HG03135 (cell line): ENCODE measurements at regions not wholly inside any gene's neighbourhood (a gene's known extent, or its start where the extent isn't known, plus 50 kb on each side); places are given as distances from the start of the nearest gene placed in this dataset.

Experiments used
- ATAC-seq: cut with Tn5 transposase; IDR thresholded peaks from one replicate; pipeline ENCODE4 v1.9.1; 2021; ENCODE audit warnings: mild to moderate bottlenecking, moderate library complexity; ENCODE audit not compliant: unreplicated experiment

DNA sequence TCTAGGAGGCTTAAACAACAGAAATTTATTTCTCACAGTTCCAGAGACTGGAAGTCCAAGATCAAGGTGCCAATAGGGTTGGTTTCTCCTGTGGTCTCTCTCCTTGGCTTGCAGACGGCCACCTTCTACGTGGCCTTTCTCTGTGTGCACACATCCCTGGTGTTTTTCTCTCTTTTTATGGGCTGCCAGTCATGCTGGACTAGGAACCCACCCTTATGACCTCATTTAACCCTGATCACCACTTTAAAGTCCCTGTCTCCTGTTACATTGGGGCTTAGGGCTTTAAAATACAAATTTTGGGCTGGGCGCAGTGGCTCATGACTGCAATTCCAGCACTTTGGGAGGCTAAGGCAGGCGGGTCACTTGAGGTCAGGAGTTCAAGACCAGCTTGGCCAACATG is 157.1 kb downstream of the TLE1 start:
- no peak for ATAC-seq

DNA sequence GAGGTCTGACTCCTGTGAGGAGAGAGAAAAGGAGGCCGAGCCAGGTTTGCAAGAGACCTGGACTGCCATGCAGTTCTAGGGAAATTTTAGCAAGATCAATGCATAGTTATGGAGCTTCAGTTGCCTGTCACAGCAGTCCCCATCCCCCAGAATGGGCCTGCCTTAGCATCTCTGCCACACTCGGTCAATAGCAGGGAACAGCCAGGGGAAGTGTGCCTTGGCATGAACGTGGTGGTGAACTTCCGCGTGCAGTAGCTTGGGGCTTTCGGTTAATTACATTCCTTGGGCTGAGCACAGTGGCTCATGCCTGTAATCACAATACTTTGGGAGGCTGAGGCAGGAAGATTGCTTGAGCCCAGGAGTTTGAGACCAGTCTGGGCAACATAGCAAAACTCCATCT is 157.8 kb downstream of the TLE1 start:
- no peak for ATAC-seq

DNA sequence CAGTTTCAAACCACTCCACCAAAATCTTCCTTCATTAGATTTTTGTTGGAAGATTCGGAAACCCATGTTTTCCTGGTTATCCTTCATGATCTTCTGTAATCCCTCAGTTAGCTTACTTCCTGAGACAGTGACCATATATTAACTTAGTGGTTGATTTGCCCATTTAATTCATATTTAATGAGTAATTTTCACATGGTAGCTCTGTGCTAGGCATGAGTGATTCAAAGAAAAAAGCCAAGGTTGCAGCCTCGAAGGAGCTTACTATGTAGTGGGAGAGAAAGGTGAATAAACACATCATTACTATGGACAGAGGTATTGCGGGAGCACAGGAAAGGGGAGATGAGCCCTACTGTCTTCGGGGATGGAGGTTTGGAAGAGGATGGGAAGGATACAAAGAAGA is 158.5 kb downstream of the TLE1 start:
- ATAC-seq = no peak

DNA sequence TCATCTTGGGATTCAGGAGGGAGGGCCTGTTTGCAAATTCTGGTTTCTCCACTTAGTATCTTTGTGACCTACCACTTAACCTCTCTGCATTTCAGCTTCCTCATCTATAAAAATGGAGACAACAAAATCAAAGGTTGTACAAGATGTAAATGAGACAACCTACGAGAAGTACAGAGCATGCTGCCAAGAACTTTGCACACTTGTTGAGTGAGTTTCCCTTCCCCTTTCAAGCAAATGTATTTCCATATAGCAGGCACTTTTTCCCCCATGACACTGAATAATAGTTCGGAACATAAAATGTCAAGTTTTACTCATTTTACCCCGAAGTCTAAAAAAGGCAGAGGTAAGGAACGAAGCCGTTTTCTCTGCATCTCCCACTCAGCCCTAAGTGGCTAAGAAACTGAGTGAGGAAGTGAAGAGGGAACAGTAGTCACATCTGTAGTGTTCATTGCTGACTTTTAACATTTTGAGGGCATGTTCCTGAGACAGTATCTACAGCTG is 159.0 kb downstream of the TLE1 start:
- no peak for ATAC-seq

DNA sequence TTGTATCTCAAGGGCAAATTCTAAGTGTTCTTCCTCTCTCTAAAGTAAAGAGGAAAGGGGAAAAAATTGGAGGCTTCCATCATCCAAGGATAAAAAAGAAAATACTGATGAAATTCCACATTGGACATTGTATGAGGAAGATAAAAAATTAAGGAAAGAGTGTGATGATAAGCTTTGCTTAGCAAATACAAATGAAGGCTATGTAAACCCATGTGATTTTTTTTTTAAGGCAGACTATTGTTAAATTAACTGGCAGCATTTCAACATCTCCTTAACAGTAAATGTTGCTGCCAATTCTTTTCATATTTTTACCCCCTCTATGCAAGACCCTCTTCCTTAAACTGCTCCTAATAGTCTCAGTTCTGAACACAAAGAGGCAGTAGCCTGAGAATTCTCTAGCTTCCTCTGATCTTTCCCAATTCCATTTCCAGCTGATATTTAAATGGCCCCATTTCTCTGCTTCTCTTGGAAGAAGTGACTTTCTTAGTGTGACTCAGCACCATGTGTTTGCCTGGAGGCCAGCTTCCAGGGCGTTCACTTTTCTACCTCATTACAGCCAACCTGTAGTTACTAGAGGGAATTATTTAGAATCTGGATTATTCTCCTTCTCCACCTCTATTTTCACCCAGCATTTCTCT is 159.7 kb downstream of the TLE1 start:
- ATAC-seq = no peak

DNA sequence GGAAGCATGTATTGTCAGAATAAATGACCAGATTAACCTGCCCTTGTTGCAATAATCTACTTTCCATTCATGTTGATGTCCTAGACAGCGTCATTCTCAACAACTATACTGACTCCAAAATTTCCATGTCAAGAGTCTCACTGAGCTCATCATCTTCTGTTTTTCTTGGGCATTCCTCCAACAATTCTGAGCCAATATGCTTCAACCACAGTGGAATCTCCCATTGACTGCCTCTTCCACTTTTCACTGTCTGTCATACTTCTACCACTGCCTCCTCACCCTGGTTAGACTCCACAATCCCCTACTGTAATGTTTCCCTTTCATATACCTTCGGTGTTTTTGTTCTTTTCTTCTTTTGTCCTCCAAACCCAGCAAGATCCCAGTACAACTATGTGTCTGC is 162.8 kb downstream of the TLE1 start:
- no peak for ATAC-seq

DNA sequence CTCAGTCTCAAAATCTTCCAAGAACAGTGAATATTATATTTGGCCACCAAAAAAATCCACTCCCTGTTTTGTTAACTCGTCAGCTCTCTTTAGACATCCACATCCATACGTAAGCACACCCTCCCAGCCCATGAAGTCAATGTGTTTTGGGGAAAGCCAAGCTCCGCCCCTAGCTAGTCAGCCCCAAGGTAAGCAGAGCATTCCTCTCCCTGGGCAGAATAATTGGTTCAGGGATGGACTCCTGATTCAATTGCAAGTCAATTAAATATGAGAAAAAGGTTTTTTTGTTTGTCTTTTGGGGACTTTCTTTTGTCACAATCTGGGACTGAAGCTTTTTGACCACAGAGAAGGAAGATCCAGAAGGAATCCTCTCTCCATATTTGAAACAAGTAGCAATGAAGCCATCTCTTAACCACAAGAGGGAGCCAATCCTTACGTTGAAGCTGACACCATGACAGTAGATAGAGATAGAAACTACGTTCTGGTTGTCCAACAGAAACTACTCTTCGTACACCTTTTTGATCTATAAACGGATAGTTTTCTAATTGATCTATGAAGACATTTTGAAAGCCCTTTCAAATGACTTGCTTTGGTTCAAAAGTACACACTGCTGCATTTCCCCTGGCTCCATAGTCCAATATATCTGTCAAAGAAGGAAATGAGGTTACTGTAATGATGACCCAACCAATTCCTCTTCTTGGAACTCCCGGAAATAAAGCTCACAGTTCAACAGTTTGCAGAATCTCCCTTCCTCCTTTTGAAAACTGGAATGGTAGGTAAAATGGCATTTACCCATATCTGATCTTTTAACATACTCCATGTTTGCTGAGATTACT is 166.4 kb downstream of the TLE1 start:
- ATAC-seq = no peak

DNA sequence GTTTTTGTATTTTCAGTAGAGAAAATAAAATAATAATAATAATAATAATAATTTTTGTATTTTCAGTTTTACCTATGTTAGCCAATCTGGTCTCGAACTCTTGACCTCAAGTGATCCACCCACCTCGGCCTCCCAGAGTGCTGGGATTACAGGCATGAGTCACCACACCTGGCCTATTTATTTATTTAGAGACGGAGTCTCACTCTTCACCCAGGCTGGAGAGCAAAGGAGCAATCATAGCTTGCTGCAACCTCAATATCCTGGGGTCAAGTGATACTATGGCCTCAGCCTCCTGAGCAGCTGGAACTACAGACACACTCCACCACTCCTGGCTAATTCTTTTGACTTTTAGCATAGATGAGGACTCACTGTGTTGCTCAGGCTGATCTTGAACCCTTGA is 167.5 kb downstream of the TLE1 start:
- no peak for ATAC-seq

DNA sequence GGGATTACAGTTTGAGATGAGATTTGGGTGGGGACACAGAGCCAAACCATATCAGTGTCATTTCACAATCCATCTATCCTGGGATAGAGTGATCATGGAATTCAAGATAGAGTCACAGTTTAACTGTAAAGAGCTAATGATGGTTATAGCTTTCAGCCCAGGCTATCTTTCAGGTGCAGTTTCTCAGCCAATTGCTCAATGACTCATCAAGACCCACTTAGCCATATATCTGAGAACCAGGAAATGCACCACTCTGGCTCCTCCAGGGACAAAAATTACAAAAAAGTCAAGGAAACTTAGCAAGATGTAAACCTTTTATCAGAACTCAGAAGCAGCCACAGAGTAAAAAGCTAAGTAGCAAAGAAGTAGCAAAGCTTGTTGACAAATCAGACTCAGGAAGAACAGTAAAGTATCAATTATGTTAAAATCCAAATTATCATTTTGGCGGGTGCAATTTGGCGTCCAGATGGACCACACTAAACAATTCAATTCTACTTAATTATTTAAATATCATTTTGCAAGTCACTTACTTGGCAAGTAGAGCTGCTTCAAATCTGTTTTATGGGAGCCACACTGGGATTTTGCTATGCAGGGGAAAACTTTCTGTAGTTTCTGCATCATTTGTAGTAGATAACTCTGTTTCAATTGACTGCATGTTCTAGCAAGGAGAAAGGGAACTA is 169.4 kb downstream of the TLE1 start:
- ATAC-seq = no peak

DNA sequence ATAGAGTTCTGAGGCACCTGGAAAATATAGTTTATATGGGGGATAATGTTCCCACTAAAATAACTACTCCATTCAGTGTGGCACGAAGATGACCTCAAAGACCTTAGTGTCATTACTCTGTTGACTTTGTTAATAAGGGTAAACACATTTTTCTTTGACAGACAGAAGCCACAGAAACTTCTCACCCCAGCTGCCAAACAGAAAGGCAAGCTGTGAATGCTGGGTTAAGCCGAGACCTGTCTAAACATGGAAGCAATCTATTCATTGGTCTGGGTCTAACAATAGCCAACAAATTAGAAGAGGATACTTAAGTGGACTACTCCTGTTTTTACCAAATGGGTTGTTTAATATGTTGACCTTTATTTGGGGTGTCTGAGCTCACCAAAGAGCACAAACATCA is 171.4 kb downstream of the TLE1 start:
- no peak for ATAC-seq

DNA sequence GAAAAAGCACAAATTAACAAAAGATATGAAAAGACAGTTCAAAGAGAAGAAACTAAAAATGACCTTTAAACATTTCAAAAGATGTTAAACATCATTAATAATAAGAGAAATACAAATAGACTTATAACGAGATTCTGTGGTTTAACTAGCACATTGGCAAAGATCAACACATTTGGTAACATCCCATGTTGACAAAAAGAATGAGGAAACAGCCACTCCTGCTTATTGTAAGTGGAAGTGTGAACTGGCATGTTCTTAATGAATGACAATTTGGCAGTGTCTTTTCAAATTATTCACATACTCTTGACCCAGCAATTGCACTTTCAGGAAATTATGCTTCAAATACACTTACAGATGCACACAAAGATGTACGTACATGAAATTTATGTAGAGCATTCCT is 176.3 kb downstream of the TLE1 start:
- no peak for ATAC-seq

DNA sequence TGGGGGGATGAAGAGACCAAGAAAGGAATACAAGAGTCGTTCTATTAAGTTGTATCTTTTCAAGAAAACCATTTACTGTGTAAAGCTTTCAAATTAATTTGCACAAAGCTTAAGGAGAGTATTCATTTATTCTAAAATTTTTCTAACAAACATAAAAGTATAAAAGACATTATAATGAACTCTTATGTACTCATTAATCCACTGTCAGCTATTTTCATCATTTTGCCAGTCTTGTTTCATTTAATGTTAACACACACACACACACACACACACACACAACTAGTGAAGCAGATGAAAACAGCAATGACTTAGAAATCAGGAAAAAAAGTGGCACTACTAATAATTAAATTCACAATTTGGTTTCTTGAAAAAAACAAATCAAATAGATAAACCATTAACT is 176.7 kb downstream of the TLE1 start:
- no peak for ATAC-seq

DNA sequence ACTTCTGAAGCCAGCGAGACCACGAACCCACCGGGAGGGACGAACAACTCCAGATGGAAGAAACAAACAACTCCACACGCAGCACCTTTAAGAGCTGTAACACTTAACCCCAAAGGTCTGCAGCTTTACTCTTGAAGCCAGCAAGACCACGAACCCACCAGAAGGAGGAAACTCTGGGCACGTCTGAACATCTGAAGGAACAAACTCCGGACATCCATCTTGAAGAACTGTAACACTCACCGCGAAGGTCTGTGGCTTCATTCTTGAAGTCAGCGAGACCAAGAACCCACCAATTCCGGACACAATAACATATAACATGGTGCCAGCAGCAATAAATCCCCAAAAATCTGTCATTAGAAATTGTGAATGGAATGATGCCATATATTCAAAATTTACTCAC is 180.9 kb downstream of the TLE1 start:
- no peak for ATAC-seq

DNA sequence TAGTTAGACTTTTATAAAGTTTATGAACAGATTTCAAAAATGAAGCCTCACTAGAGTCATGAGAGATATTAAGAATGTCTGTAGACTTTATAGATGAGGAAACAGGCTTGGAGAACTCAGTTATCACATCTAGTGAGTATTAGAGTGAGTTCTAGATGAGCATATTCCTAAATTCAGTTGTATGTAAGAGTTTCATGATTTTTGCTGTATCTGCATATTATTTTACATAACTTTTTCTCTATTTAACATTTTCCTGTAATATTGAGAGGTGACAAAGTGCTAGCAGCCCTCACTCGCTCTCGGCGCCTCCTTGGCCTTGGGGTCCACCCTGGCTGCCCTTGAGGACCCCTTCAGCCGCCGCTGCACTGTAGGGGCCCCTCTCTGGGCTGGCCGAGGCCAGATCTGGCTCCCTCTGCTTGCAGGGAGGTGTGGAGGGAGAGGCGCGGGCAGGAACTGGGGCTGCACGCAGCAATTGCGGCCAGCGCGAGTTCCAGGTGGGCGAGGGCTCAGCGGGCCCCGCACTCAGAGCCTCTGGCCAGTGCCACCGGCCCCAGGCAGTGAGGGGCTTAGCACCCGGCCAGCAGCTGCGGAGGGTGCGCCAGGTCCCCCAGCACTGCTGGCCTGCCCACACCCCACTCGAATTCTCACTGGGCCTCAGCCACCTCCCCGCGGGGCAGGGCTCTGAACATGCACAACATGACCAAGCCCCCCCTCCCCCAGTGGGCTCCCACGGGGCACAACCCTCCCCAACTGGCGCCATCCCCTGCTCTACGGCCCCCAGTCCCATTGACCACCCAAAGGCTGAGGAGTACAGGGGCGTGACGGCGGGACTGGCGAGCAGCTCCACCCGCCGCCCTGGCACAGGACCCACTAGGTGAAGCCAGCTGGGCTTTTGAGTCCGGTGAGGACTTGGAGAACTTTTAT is 182.1 kb downstream of the TLE1 start:
- ATAC-seq = no peak

DNA sequence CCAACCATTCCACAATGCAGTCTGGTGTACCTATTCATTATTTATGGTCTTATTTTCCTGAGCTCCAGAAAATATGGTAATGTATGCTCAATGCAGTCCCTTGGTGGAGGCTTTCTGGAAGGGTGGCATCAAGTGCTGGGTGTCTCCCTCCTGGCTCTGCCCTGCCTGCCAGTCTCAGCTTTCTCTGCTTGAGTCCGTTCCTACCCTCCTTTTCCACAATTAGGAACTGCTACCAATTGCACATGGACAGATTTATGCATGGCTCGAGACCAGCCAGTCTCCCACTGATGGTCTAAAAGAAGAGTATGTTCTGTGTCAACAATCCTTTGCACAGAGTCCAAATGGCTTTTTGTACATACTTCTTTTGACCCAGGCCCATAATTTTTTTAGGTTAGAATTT is 189.8 kb downstream of the TLE1 start:
- no peak for ATAC-seq

DNA sequence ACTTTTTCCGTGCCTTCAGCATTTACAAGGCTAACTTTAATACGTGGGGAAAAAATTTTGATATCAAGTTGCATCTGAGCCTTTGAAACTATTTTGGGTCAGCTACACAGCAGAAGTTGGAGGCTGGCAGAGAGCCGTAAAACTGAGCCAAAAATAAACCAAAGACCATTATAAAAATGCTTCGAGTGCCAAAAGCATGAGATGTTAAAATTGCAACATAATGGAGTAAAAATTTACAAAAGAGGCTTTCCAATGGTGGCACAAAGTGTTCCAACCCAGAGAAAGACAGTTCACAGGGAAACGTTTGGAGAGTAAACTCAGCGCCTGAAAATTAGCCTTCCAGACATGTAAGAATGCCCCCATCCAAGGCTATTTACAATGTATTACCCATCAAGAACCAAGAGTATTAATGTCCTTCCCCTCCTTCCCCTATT is 190.3 kb downstream of the TLE1 start:
- ATAC-seq = no peak

DNA sequence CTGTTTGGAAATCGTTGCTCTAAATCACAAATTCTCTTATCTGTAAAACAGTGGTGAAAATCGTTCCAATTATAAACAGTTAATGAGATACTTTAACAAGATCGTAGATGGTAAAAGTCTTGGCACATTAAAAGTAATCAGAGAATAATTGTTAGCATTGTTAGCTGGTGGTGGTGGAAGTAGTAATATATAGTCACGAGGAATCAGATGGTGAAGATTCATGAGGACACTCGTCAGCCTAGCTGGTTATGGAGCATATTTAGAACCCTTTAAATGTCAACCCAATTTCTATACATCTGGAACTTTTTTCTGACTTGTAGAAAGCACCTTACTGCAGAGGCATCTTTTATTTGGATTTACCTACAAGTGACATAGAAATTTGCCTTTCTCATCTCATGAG is 190.8 kb downstream of the TLE1 start:
- no peak for ATAC-seq

DNA sequence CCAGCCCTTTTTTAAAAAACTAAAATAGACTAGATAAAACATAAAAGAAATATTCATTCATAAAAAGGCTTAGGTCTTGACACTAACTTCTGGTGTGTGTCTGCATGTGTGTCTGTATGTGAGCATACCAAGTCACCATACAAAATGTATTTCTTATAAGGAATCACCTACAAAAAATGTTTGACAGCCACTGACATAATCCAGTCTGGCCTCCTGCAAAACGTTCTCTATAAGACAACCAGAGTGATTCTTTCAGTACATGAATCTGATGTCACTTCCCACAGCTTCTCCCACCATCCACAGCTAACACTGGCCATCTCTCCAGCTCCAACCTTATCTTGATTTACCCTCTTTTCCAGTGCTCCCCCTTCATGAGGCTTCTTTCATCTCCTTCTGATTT is 192.3 kb downstream of the TLE1 start:
- no peak for ATAC-seq

DNA sequence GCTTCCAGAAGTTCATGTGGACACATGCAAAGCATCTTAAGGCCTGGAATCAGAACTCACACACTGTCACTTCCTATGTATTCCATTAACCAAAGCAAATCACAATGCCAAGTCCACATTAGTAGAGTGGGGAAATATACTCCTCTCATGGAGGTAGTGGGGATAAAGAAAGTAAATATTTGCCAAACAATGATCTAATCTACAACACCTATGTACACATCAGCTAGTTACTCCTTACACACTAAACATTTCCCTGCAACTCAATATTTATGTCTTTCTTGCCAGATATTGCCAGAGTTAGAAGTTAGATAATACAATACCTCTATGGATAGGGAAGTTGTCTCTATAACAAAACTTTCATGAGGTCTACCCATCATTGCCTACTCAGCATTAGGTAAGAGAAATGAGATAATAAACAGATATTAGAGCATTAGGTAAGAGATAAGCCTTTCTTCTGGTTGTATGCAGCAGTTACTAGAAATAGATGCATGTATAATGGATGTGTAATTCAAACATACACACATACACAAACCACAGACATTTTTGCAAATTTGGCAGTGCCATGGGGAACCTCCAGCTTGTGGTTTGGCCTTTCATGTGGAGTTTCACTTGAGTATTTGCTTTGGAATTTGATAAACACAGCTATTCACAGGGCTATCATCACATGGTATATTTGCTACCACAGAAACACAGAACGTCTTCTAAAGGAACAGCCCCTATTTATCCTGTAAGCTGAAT is 196.5 kb downstream of the TLE1 start:
- no peak for ATAC-seq
